Stimulated activated CD8-positive, alpha-beta memory T cell treated with anti-CD3 and anti-CD28 coated beads, Interleukin-12 subunit alpha, Interleukin-12 subunit beta, amount 100 ng/mL, for 4 hours (primary cell): ENCODE measurements at regions not wholly inside any gene's neighbourhood (a gene's known extent, or its start where the extent isn't known, plus 50 kb on each side); places are given as distances from the start of the nearest gene placed in this dataset.
"Not testable (repeated sequence)": the region's sequence is repeated elsewhere in the genome, so short reads cannot be mapped to it uniquely, and the experiment has no call there.

Experiments
- DNase-seq: peaks from one replicate; pipeline ENCODE4 v3.0.0-alpha.2; 2020; ENCODE audit warnings: low read depth

GRCh38 chr12:46711756-46712155, 114.0 kb downstream of the SLC38A4 start:
- no peak for DNase-seq

GRCh38 chr12:46710125-46710743, 115.6 kb downstream of the SLC38A4 start:
- no peak for DNase-seq

GRCh38 chr12:46702581-46703344, 123.0 kb downstream of the SLC38A4 start:
- DNase-seq: no peak

- DNase-seq: no peak
Measured at GRCh38 chr12:46701356-46701755, 124.4 kb downstream of the SLC38A4 start.

- DNase-seq: no peak
Measured at GRCh38 chr12:46699986-46700385, 125.8 kb downstream of the SLC38A4 start.

GRCh38 chr12:46698003-46698402, 127.8 kb downstream of the SLC38A4 start:
- DNase-seq: no peak

- no peak for DNase-seq
Measured at GRCh38 chr12:46693518-46693917, 132.3 kb downstream of the SLC38A4 start.

GRCh38 chr12:46693034-46693433, 132.8 kb downstream of the SLC38A4 start:
- no peak for DNase-seq

GRCh38 chr12:46692606-46693005, 133.2 kb downstream of the SLC38A4 start:
- DNase-seq: no peak

GRCh38 chr12:46686267-46686942, 139.4 kb downstream of the SLC38A4 start:
- DNase-seq: no peak

GRCh38 chr12:46684243-46684642, 141.6 kb downstream of the SLC38A4 start:
- DNase-seq: not testable (repeated sequence)

- DNase-seq: no peak
Measured at GRCh38 chr12:46682148-46682547, 143.6 kb downstream of the SLC38A4 start.

- DNase-seq: no peak
Measured at GRCh38 chr12:46680506-46680905, 145.3 kb downstream of the SLC38A4 start.

- DNase-seq: no peak
Measured at GRCh38 chr12:46679754-46680153, 146.0 kb downstream of the SLC38A4 start.

- DNase-seq: no peak
Measured at GRCh38 chr12:46678426-46678825, 147.4 kb downstream of the SLC38A4 start.

GRCh38 chr12:46677749-46678148, 148.0 kb downstream of the SLC38A4 start:
- DNase-seq: no peak

GRCh38 chr12:46676797-46677520, 148.8 kb downstream of the SLC38A4 start:
- no peak for DNase-seq

GRCh38 chr12:46676396-46676795, 149.4 kb downstream of the SLC38A4 start:
- DNase-seq: no peak

GRCh38 chr12:46675736-46676135, 150.1 kb downstream of the SLC38A4 start:
- DNase-seq: no peak

- no peak for DNase-seq
Measured at GRCh38 chr12:46674800-46675199, 151.0 kb downstream of the SLC38A4 start.

- DNase-seq: no peak
Measured at GRCh38 chr12:46674129-46674528, 151.7 kb downstream of the SLC38A4 start.

- DNase-seq: no peak
Measured at GRCh38 chr12:46671102-46671501, 154.7 kb downstream of the SLC38A4 start.

- DNase-seq: no peak
Measured at GRCh38 chr12:46670636-46671035, 155.2 kb downstream of the SLC38A4 start.
